Psoas muscle (tissue), 7 donors: ENCODE measurements at regions not wholly inside any gene's neighbourhood (a gene's known extent, or its start where the extent isn't known, plus 50 kb on each side); places are given as distances from the start of the nearest gene placed in this dataset.
"Not testable (repeated sequence)": the region's sequence is repeated elsewhere in the genome, so short reads cannot be mapped to it uniquely, and the experiment has no call there.

Source experiments
- ATAC-seq, 4 donors: fragments of 200-7000 bp; cut with Tn5 transposase; one replicate each; pipeline ENCODE4 v1.9.1; 2020; ENCODE audit warnings: moderate library complexity in 3 of 4, mild to moderate bottlenecking in 2 of 4
- DNase-seq, 2 donors: peaks; one replicate each; pipeline ENCODE4 v3.0.0-alpha.2; 2020
- H3K27ac ChIP-seq: fragments of 200-600 bp; one replicate; pipeline ENCODE4 v1.8.0; 2022
- H3K27me3 ChIP-seq, 3 donors: fragments of 200-600 bp in 1 of 3; one replicate each; pipeline versions ENCODE4 v1.6.1 to v1.8.0; 2013 to 2022; ENCODE audit warnings: low read length in 2 of 3, mild to moderate bottlenecking in 2 of 3, moderate library complexity in 1 of 3; ENCODE audit not compliant: insufficient read depth in 3 of 3
- H3K36me3 ChIP-seq, 2 donors: fragments of 200-600 bp in 1 of 2; one replicate each; pipeline versions ENCODE4 v1.6.1 to v1.8.0; 2013 to 2022; ENCODE audit warnings: low read depth in 1 of 2, mild to moderate bottlenecking in 1 of 2, moderate library complexity in 1 of 2; ENCODE audit not compliant: insufficient read depth in 1 of 2
- H3K4me1 ChIP-seq: fragments of 200-600 bp; one replicate; pipeline ENCODE4 v1.8.0; 2022
- H3K4me3 ChIP-seq: fragments of 200-600 bp; one replicate; pipeline ENCODE4 v1.8.0; 2022; ENCODE audit warnings: mild to moderate bottlenecking
- H3K9me3 ChIP-seq: fragments of 200-600 bp; one replicate; pipeline ENCODE4 v1.8.0; 2022
- CTCF ChIP-seq: fragments of 200-600 bp; IDR thresholded peaks from one replicate; pipeline ENCODE4 v1.8.0; 2022; ENCODE audit warnings: antibody characterized with exemption
- WGBS, 3 donors: extraction: QIAGEN DNeasy Blood & Tissue Kit; methylation state at CpG; one replicate each; pipeline versions ENCODE4 v1.1.6 to v1.1.7; 2013; 5-methylcytosine and 5-hydroxymethylcytosine counted together
- intact Hi-C, 2 donors: fragments of 100-400 bp; cut with DNase I; formaldehyde crosslinking; loops; one replicate each; pipeline versions ENCODE4 v1.11.0 to v1.14.2; 2022
- donor health status: healthy with polysubstance abuse.
- donor health status: DM: no; HTN: no; CAD: no; lungs with moderate emphysema.
- donor health status: Bipolar disorder and iron deficiency.
- donor health status: healthy.
- donor health status: DM: yes; HTN: yes; CAD: no.
- donor health status: DM: no; HTN: no; CAD: no.
- donor health status: DM: yes; HTN: yes; CAD: no.

GRCh38 chr2:8331068-8331467, 350.8 kb upstream of the ID2 start:
- Histone ChIP-seq H3K9me3 (no peaks in the 10 kb centered on the region), H3K4me3 (no peak overlapping the region), H3K27ac (no peak overlapping the region), H3K27me3 (no peaks in the 10 kb centered on the region), H3K4me1 (no peaks in the 10 kb centered on the region), H3K36me3 (no peaks in the 10 kb centered on the region)
- WGBS, 3 donors: 67 to 88% (median 68%) methylated on average over 4 of the region's 4 CpGs
- DNase-seq: no peak
- no peak for TF ChIP-seq CTCF
- intact Hi-C loops: no loop called here
- no peak for ATAC-seq

- Histone ChIP-seq H3K4me3 (no peak overlapping the region), H3K4me1 (no peaks in the 10 kb centered on the region), H3K27ac (no peak overlapping the region), H3K9me3 (no peaks in the 10 kb centered on the region), H3K27me3 (no peaks in the 10 kb centered on the region), H3K36me3 (no peaks in the 10 kb centered on the region)
- WGBS, 3 donors: 57 to 75% (median 73%) methylated on average over 6 to 9 of the region's 9 CpGs
- intact Hi-C loops: no loop called here
- ATAC-seq: no peak
- no peak for TF ChIP-seq CTCF
- DNase-seq: no peak
These were observed 349.2 kb upstream of the ID2 start for GRCh38 chr2:8332646-8333045.

GRCh38 chr2:8333177-8333831, 348.6 kb upstream of the ID2 start:
- Histone ChIP-seq H3K27me3 (no peaks in the 10 kb centered on the region), H3K9me3 (no peaks in the 10 kb centered on the region), H3K4me1 (no peaks in the 10 kb centered on the region), H3K36me3 (no peaks in the 10 kb centered on the region), H3K4me3 (no peak overlapping the region), H3K27ac (no peak overlapping the region)
- no peak for DNase-seq
- TF ChIP-seq CTCF: no peak
- ATAC-seq: no peak
- intact Hi-C loops: no loop called here
- WGBS, 3 donors: 92 to 96% (median 93%) methylated on average over 13 of the region's 13 CpGs

GRCh38 chr2:8333832-8334187, 348.0 kb upstream of the ID2 start:
- H3K4me1 ChIP-seq, intact Hi-C loops, H3K27ac ChIP-seq, H3K4me3 ChIP-seq, H3K9me3 ChIP-seq, ATAC-seq, DNase-seq, H3K27me3 ChIP-seq, H3K36me3 ChIP-seq: not testable (repeated sequence)
- 86 to 92% (median 88%) methylated on average over 5 of the region's 5 CpGs for WGBS, 3 donors

- no peak for ATAC-seq
- Histone ChIP-seq H3K4me1 (no peaks in the 10 kb centered on the region), H3K36me3 (no peaks in the 10 kb centered on the region), H3K4me3 (no peak overlapping the region), H3K27ac (no peak overlapping the region), H3K27me3 (no peaks in the 10 kb centered on the region), H3K9me3 (no peaks in the 10 kb centered on the region)
- DNase-seq: no peak
- no peak for TF ChIP-seq CTCF
- intact Hi-C loops: no loop called here
- WGBS, 3 donors: 74 to 88% (median 74%) methylated on average over 12 of the region's 12 CpGs
These were observed 347.0 kb upstream of the ID2 start for GRCh38 chr2:8334866-8335325.
